ENCODE measurements at regions not wholly inside any gene's neighbourhood (a gene's known extent, or its start where the extent isn't known, plus 50 kb on each side); places are given as distances from the start of the nearest gene placed in this dataset.

DNA sequence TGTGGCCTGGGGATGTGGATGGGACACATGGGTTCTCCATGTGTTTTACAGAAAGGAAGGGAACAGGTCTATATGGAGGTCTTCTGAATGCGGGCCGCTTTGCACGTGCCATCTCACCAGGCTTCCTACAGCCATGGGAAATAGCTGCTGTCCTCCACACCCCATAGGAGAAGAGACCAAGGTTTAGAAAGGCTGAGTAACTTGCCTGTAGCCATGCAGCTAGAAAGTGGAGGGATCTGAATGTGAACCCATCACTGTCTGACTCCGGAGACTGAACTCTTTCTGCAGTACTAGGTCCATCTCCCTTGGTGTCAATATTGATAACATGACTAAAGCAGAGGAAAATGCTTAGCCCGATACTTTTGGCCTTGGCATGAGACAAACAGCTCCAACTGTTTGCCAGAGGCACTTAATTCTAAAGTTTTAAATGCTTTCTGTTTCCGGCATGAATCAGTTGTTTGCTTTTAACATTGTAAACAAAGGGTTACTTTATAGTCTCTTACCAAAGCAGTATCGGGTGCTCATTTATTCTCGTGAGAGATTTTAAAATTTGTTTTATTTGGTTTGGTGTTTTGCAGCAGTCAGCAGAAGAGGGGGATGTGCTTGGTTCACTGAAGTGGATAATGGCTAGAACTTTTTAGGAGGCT is 64.8 kb upstream of the LOXL4 start:
- Histone ChIP-seq H3K4me1 (ENCODE audit: control insufficient read depth in 5 of 5, insufficient read depth in 5 of 5, low read length in 5 of 5) (peaks cover 0 to 28% (median 0%) of the 10 kb centered on the region in 5 donors), H3K36me3 (ENCODE audit: control insufficient read depth in 4 of 4, insufficient read depth in 4 of 4, low read length in 4 of 4) (no peaks in the 10 kb centered on the region), H3K27ac (ENCODE audit: low read depth in 1 of 2, low read length in 1 of 2) (no peak overlapping the region), H3K9me3 (ENCODE audit: control insufficient read depth in 4 of 4, insufficient read depth in 3 of 4, low read length in 3 of 4) (peaks cover 0 to 3% (median 0%) of the 10 kb centered on the region in 4 donors), H3K27me3 (ENCODE audit: control insufficient read depth in 3 of 3, insufficient read depth in 3 of 3, low read length in 2 of 3) (no peaks in the 10 kb centered on the region), H3K4me3 (no peak overlapping the region), H3K9ac (ENCODE audit: insufficient read depth in 1 of 2, low read length in 2 of 2) (no peak overlapping the region)
- peak; percentile 24 to 79 (median 76) for DNase-seq
- whole genome bisulfite sequencing, 2 donors = 59 to 81% methylated on average over 8 of the region's 8 CpGs
- TF ChIP-seq, protein P1, sequence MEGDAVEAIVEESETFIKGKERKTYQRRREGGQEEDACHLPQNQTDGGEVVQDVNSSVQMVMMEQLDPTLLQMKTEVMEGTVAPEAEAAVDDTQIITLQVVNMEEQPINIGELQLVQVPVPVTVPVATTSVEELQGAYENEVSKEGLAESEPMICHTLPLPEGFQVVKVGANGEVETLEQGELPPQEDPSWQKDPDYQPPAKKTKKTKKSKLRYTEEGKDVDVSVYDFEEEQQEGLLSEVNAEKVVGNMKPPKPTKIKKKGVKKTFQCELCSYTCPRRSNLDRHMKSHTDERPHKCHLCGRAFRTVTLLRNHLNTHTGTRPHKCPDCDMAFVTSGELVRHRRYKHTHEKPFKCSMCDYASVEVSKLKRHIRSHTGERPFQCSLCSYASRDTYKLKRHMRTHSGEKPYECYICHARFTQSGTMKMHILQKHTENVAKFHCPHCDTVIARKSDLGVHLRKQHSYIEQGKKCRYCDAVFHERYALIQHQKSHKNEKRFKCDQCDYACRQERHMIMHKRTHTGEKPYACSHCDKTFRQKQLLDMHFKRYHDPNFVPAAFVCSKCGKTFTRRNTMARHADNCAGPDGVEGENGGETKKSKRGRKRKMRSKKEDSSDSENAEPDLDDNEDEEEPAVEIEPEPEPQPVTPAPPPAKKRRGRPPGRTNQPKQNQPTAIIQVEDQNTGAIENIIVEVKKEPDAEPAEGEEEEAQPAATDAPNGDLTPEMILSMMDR (IDR thresholded peaks at IDR 0.05; ENCODE audit: control extremely low read depth, extremely low read depth) = no peak
- no peak for ATAC-seq (ENCODE audit: insufficient read depth, low FRiP score)

DNA sequence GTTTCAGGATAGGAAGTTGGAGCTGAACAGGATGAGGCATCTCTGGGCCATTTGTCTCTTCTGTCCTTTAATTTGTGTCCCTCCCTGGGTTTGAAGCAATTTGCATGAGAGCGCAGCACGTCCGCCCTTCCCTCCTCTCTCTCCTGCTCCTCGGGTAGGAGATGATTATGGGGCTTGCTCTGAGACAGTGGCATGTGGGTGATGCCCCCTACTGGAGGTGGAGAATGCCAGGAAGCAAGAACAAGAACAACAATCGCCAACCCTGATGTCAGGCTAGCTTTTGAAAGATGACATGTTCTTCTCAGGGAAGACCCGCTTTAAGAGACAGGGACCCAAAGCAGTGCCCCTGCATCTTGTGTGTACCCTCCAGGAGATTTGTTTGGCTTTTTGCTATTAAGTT is 63.9 kb upstream of the LOXL4 start:
- WGBS, 2 donors = 60% methylated on average over 6 of the region's 6 CpGs
- TF ChIP-seq, protein P1 (IDR thresholded peaks at IDR 0.05; ENCODE audit: control extremely low read depth, extremely low read depth) = no peak
- Histone ChIP-seq H3K27ac (ENCODE audit: low read depth in 1 of 2, low read length in 1 of 2) (no peak overlapping the region), H3K9me3 (ENCODE audit: control insufficient read depth in 4 of 4, insufficient read depth in 3 of 4, low read length in 3 of 4) (peaks cover 0 to 3% (median 0%) of the 10 kb centered on the region in 4 donors), H3K27me3 (ENCODE audit: control insufficient read depth in 3 of 3, insufficient read depth in 3 of 3, low read length in 2 of 3) (no peaks in the 10 kb centered on the region), H3K36me3 (ENCODE audit: control insufficient read depth in 4 of 4, insufficient read depth in 4 of 4, low read length in 4 of 4) (no peaks in the 10 kb centered on the region), H3K4me1 (ENCODE audit: control insufficient read depth in 5 of 5, insufficient read depth in 5 of 5, low read length in 5 of 5) (peaks cover 0 to 27% (median 0%) of the 10 kb centered on the region in 5 donors), H3K9ac (ENCODE audit: insufficient read depth in 1 of 2, low read length in 2 of 2) (no peak overlapping the region), H3K4me3 (no peak overlapping the region)
- ATAC-seq (ENCODE audit: insufficient read depth, low FRiP score) (no peak), DNase-seq (no peak)

DNA sequence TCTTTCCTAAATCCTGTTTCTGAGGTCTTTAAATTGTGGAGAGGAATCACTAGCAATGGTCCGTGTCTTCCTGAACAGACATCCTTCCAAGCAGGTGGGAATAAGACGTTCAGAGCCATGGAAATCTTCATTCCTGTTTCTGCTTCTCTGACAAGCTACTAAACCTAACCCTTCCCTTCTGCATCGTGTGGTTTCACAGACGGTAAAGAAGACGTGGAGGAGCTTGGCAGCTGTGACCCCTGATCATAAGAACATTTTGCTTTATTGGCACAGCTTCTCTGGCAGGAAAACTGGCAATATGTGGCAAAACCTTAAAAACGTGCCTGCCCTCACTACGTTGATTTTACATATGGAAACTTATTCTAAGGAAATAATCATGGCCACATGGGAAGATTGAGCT is 63.0 kb upstream of the LOXL4 start:
- H3K9ac ChIP-seq (ENCODE audit: insufficient read depth in 1 of 2, low read length in 2 of 2) = no peak overlapping the region
- TF ChIP-seq, protein P1 (IDR thresholded peaks at IDR 0.05; ENCODE audit: control extremely low read depth, extremely low read depth) = no peak
- peaks cover 0 to 20% (median 0%) of the 10 kb centered on the region in 5 donors for H3K4me1 ChIP-seq (ENCODE audit: control insufficient read depth in 5 of 5, insufficient read depth in 5 of 5, low read length in 5 of 5)
- H3K27me3 ChIP-seq (ENCODE audit: control insufficient read depth in 3 of 3, insufficient read depth in 3 of 3, low read length in 2 of 3) = no peaks in the 10 kb centered on the region
- 81 to 85% methylated on average over 7 of the region's 7 CpGs for WGBS, 2 donors
- DNase-seq (no peak), ATAC-seq (ENCODE audit: insufficient read depth, low FRiP score) (no peak)
- no peak overlapping the region for H3K27ac ChIP-seq (ENCODE audit: low read depth in 1 of 2, low read length in 1 of 2)
- H3K36me3 ChIP-seq (ENCODE audit: control insufficient read depth in 4 of 4, insufficient read depth in 4 of 4, low read length in 4 of 4) = no peaks in the 10 kb centered on the region
- no peak overlapping the region for H3K4me3 ChIP-seq
- peaks cover 0 to 3% (median 0%) of the 10 kb centered on the region in 4 donors for H3K9me3 ChIP-seq (ENCODE audit: control insufficient read depth in 4 of 4, insufficient read depth in 3 of 4, low read length in 3 of 4)

DNA sequence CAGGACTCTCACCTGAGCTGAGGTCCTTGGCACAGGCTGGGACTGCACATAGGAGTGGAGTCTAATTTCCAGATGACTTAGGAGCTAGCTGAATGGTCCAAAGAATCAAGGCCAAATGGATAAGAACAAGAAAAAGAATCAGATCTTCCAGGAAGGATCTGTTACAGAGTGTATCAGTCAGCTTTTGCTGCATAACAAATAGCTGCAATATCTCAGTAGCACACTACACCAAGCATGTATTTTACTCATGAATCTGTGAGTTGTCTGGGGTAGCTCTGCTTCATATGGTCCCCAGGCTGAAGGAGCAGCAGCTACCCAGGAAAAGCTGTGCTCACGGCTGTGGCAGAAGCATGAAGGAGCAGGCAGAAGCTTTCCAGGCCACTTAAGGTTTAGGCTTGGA is 60.6 kb upstream of the LOXL4 start:
- DNase-seq = no peak
- TF ChIP-seq, protein P1 (IDR thresholded peaks at IDR 0.05; ENCODE audit: control extremely low read depth, extremely low read depth) = no peak
- no peak overlapping the region for H3K9ac ChIP-seq (ENCODE audit: insufficient read depth in 1 of 2, low read length in 2 of 2)
- no peaks in the 10 kb centered on the region for H3K36me3 ChIP-seq (ENCODE audit: control insufficient read depth in 4 of 4, insufficient read depth in 4 of 4, low read length in 4 of 4)
- H3K4me1 ChIP-seq (ENCODE audit: control insufficient read depth in 5 of 5, insufficient read depth in 5 of 5, low read length in 5 of 5) = peaks cover 0 to 14% (median 3%) of the 10 kb centered on the region in 5 donors
- H3K27me3 ChIP-seq (ENCODE audit: control insufficient read depth in 3 of 3, insufficient read depth in 3 of 3, low read length in 2 of 3) = no peaks in the 10 kb centered on the region
- 100% methylated on average over 1 of the region's 1 CpG for WGBS, 2 donors
- ATAC-seq (ENCODE audit: insufficient read depth, low FRiP score) = no peak
- H3K9me3 ChIP-seq (ENCODE audit: control insufficient read depth in 4 of 4, insufficient read depth in 3 of 4, low read length in 3 of 4) = peaks cover 0 to 3% (median 0%) of the 10 kb centered on the region in 4 donors
- H3K4me3 ChIP-seq = no peak overlapping the region
- no peak overlapping the region for H3K27ac ChIP-seq (ENCODE audit: low read depth in 1 of 2, low read length in 1 of 2)

Measured in lung (tissue), 11 donors.